ENCODE measurements at regions not wholly inside any gene's neighbourhood (a gene's known extent, or its start where the extent isn't known, plus 50 kb on each side); places are given as distances from the start of the nearest gene placed in this dataset.
"Not testable (repeated sequence)": the region's sequence is repeated elsewhere in the genome, so short reads cannot be mapped to it uniquely, and the experiment has no call there.

DNA sequence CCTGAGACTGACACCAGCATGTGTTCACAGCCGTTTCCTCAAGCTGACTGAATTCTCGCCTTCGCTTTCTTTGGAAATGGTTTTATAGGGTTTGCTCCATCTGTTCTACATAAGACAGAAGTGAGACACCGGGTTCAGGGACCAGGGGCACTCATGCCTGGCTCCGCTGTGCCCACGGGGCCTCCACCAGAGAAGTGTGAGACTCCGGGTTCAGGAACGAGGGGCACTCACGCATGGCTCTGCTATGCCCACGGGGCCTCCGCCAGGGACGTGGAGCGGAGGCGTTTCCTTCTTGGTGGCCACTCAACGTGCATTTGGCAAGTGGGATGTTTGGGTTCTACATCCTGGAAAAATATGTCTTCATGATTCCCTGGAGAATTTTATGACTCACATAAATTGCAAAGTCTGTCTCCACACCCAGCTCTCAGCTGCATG, 106.6 kb downstream of the RNASET2 start (continued):
- TF ChIP-seq, protein P1, sequence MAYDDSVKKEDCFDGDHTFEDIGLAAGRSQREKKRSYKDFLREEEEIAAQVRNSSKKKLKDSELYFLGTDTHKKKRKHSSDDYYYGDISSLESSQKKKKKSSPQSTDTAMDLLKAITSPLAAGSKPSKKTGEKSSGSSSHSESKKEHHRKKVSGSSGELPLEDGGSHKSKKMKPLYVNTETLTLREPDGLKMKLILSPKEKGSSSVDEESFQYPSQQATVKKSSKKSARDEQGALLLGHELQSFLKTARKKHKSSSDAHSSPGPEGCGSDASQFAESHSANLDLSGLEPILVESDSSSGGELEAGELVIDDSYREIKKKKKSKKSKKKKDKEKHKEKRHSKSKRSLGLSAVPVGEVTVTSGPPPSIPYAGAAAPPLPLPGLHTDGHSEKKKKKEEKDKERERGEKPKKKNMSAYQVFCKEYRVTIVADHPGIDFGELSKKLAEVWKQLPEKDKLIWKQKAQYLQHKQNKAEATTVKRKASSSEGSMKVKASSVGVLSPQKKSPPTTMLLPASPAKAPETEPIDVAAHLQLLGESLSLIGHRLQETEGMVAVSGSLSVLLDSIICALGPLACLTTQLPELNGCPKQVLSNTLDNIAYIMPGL (CRISPR knock-in tag; IDR thresholded peaks at IDR 0.05; ENCODE audit: borderline replicate concordance) = no peak
- TF ChIP-seq MYC (IDR thresholded peaks at IDR 0.05; ENCODE audit: borderline replicate concordance, low read length) = no peak

DNA sequence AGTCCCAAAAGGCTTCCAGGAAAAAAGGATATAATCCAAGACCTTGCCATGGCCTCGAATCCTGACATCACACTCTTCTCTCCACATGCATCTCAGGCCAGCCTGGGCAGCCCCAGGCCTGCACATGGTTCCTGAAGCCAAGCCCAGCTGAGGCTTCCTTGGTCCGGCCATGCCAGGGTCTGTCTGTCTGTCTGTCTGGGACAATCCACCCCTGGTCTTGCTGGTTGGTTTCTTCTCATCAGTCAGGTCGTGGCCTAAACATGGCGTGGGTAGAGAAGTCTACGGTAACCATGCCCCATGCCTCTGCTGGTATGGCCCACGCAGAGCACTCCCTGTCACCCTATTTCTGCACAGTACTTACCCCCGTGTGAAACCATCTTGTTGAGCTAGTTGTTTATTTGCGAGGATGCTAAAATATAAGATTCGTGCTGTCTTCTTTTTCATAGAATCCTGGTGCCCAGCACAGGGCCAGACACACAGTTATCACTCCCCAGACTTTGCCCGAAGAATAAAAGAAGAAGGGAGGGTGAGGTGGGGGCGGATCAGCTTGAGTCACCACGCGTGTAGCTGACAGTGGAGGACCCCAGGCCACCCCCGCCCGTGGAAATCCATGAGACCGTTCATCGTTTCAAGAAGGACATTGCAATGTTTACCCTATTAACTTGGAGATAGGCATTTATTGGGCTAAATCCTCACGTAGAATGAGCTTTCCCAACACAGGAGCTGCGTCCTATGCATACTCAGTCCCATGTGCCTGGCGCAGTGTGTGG, 107.2 kb downstream of the RNASET2 start:
- ChIA-PET POLR2A (no interaction called here), CTCF (interaction anchor here (0.5 to 1.6 kb wide), 3 partner anchors 9 to 18 kb away, joined by 3 to 5 read pairs (median 3); no protein-coding TSS in a partner anchor)
- no peak for TF ChIP-seq PHF8 (IDR thresholded peaks at IDR 0.05; ENCODE audit: borderline replicate concordance, low read depth)
- no peak for TF ChIP-seq MYC (IDR thresholded peaks at IDR 0.05; ENCODE audit: borderline replicate concordance, low read length)
- TF ChIP-seq, protein P2, sequence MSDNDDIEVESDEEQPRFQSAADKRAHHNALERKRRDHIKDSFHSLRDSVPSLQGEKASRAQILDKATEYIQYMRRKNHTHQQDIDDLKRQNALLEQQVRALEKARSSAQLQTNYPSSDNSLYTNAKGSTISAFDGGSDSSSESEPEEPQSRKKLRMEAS (IDR thresholded peaks at IDR 0.05) = no peak
- TF ChIP-seq ZC3H11A (IDR thresholded peaks at IDR 0.05) = no peak
- no peak for TF ChIP-seq MAFK (IDR thresholded peaks at IDR 0.05; ENCODE audit: partially characterized antibody)
- no peak for TF ChIP-seq HEYL (CRISPR knock-in tag; IDR thresholded peaks at IDR 0.05)
- no peak for TF ChIP-seq RARB (CRISPR knock-in tag; IDR thresholded peaks at IDR 0.05)
- WGBS (ENCODE audit: missing lambda C conversion rate) = 46% methylated on average over 19 of the region's 20 CpGs
- DNase-seq (ENCODE audit: low read depth in 1 of 2, low spot score in 1 of 2) = no peak
- Histone ChIP-seq H3K9me3 (no peaks in the 10 kb centered on the region), H3K4me3 (no peak overlapping the region), H3K27ac (no peak overlapping the region), H3K4me2 (no peak overlapping the region), H3K4me1 (no peaks in the 10 kb centered on the region)
- FAIRE-seq = no peak
- ATAC-seq = no peak

DNA sequence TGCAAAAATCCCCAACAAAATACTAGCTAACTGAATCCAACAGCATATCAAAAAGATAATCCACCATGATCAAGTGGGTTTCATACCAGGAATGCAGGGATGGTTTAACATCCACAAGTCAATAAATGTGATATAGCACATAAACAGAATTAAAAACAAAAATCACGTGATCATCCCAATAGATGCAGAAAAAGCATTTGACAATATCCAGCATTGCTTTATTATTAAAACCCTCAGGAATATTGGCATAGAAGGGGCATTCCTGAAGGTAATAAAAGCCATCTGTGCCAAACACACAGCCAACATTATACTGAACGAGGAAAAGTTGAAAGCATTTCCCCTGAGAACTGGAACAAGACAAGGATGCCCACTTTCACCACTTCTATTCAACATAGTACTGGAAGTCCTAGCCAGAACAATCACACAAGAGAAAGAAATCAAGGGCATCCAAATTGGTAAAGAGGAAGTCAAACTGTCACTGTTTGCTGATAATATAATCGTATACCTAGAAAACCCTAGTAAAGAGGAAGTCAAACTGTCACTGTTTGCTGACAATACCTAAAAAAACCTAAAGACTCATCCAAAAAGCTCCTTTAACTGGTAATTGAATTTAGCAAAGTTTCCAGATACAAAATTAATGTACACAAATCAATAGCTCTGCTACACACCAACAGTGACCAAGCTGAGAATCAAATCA, 109.8 kb downstream of the RNASET2 start:
- ATAC-seq; CTCF ChIA-PET; H3K4me2 ChIP-seq; H3K4me1 ChIP-seq; POLR2A ChIA-PET; H3K9me3 ChIP-seq; FAIRE-seq; DNase-seq (ENCODE audit: low read depth in 1 of 2, low spot score in 1 of 2); H3K27ac ChIP-seq; H3K4me3 ChIP-seq: not testable (repeated sequence)
- whole genome bisulfite sequencing (ENCODE audit: missing lambda C conversion rate) = 7% methylated on average over 3 of the region's 3 CpGs

DNA sequence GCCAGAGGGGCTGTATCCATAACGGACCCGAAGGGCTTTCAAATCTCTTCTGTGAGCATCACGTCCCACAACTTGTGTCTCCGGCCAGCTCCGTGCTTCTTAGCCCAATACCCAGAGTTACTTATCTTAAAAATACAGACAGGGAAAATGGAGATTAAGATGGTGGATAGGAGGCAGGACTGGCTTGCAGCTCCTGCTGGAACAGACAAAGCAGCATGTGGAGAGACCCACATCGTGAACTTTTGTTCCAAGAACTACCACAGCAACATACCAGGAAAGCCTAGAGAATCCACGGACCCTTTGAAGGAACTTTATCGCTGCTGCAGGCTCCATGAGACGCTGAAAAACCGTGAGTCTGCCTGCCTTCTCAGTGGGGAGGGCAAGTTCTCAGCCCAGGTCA, 113.7 kb downstream of the RNASET2 start:
- no peak for FAIRE-seq
- no peak overlapping the region for H3K4me2 ChIP-seq
- H3K4me3 ChIP-seq = no peak overlapping the region
- 26% methylated on average over 10 of the region's 10 CpGs for whole genome bisulfite sequencing (ENCODE audit: missing lambda C conversion rate)
- ATAC-seq = no peak
- ChIA-PET CTCF (no interaction called here), POLR2A (no interaction called here)
- TF ChIP-seq GATA3 (IDR thresholded peaks at IDR 0.05; ENCODE audit: borderline replicate concordance) = no peak
- H3K9me3 ChIP-seq = no peaks in the 10 kb centered on the region
- H3K27ac ChIP-seq = no peak overlapping the region
- no peaks in the 10 kb centered on the region for H3K4me1 ChIP-seq
- DNase-seq (ENCODE audit: low read depth in 1 of 2, low spot score in 1 of 2) = no peak

DNA sequence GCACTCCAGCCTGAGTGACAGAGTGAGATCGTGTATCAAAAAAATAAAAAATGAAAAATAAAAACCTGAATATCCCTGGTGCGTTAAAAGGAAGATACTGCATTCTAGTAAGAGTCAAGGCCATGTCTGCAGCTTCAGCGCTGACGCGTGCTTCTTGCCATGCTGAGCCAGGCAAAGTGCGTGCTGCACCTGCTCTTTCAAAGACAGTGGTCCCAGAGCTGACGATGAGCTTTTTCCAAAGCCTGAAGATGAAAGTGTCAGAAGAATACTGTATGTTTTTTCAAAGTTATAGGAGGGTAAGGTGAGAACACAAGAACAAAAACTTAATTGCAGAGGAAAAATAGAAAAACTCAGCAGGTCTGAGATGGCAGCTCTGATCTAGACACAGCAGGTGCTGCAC, 115.1 kb downstream of the RNASET2 start:
- no peaks in the 10 kb centered on the region for H3K4me1 ChIP-seq
- no peak for ATAC-seq
- H3K4me3 ChIP-seq = no peak overlapping the region
- H3K4me2 ChIP-seq = no peak overlapping the region
- 60% methylated on average over 7 of the region's 7 CpGs for WGBS (ENCODE audit: missing lambda C conversion rate)
- no peaks in the 10 kb centered on the region for H3K9me3 ChIP-seq
- no peak for FAIRE-seq
- ChIA-PET CTCF (no interaction called here), POLR2A (no interaction called here)
- TF ChIP-seq KDM5A (IDR thresholded peaks at IDR 0.05) (no peak), RFX5 (IDR thresholded peaks at IDR 0.05) (no peak)
- TF ChIP-seq, protein P2 (IDR thresholded peaks at IDR 0.05) = no peak
- H3K27ac ChIP-seq = no peak overlapping the region
- DNase-seq (ENCODE audit: low read depth in 1 of 2, low spot score in 1 of 2) = no peak

All from A549 (cell line).